Activated effector memory CD4-positive, alpha-beta T cell treated with anti-CD3 and anti-CD28 coated beads, Interleukin-2, amount 50 U/mL, for 16 hours (primary cell): ENCODE measurements at regions not wholly inside any gene's neighbourhood (a gene's known extent, or its start where the extent isn't known, plus 50 kb on each side); places are given as distances from the start of the nearest gene placed in this dataset.
"Not testable (repeated sequence)": the region's sequence is repeated elsewhere in the genome, so short reads cannot be mapped to it uniquely, and the experiment has no call there.

Experiments
- DNase-seq: peaks from one replicate; pipeline ENCODE4 v3.0.0-alpha.2; 2020

DNA sequence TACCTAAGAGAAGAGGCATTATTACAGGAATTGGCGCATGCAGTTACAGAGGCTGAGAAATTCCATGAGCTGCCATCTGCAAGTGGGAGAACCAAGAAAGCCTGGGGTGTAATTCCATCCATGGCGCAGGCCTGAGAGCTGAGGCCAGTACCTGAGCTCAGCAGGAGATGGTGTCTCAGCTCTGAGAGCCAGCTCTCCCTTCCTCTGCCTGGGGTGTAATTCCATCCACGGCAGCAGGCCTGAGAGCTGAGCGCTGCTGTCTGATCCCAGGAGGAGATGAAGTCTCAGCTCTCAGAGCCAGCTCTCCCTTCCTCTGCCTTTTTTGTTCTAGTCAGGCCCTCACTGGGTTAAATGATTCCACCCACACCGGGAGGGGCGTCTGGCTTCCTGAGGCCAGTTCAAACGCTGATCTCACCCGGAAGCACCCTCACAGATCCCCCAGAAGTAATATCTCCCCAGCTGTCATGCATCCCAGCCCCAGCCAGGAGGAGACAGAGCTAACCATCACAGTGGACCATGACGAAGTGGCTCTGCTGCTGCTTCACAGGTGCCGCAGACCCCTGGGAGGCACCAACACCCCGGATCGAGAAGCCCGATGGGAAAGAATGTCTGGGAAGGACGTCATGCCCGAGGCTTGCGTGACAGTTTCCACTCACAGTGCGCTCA lies 4454.9 kb upstream of the TPTE start:
- DNase-seq = not testable (repeated sequence)

DNA sequence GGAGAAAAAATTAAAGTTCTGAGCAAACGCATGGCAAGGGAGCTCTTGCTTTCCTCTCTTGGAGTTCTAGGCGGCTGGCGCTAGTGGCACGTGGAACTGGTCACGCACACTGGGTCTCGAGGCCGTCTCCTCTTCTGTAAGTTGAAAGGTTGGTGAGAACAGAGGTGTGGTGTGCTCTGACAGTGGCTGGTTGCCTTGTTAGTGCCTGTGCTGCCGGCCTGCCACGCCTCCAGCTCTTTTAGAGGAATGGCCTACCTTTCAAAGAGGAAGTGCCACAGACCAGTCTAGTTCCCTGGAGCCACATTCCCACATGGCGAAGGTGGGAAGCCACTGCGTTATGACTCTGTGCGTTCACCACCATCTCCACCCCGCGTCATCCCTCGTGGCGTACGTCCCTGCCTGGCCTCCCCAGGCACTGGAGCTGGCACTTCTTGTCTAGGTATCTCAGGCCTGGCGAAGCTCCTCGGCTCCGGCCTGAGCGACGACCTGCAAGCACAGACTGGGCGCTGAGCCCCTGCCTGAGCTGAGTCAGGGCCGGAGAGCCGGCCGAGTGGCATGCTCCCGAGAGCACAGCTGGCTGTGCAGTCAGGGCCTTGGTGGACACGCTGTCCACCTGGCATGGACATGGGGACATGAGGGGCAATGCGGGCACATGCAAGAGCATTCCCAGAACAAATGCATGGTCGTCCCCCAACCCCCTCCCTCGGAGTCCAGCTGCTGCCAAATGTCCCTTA lies 4453.1 kb upstream of the TPTE start:
- DNase-seq = not testable (repeated sequence)

DNA sequence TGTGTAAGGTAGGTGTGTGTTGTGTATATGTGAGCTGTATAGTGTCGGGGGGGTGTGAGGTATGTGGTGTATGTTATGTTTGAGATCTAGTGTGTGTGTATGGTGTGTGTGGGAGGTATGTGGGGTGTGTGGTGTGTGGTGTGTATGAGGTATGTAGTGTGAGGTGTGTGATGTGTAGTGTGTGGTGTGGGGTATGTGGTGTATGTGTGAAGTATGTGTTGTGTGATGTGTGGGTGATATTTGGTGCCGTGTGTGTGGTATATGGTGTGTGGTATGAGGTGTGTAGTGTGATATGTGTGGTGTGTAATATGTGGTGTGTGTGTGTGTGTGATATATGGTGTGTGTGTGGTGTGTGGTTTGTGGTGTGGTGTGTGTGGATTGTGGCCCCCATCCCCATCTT lies 4451.2 kb upstream of the TPTE start:
- not testable (repeated sequence) for DNase-seq

DNA sequence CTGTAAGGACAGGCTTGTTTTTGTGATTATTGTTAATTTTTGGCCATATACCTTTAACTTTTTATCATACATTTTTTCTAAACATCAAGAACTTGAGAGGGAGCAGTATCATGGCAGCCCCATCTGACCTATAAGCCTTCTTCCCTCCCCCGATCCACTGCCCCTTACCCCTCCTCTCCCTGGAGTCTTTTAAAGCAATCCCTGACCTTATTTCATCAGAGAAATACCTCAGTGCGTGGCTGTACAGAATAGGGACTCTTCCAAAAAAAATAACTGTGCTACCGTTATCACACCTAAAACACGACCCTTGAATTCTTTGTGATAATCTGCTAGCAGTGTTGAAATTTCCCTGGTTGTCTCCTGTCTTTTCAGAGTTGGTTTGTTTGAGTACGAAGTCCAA lies 4448.7 kb upstream of the TPTE start:
- not testable (repeated sequence) for DNase-seq

DNA sequence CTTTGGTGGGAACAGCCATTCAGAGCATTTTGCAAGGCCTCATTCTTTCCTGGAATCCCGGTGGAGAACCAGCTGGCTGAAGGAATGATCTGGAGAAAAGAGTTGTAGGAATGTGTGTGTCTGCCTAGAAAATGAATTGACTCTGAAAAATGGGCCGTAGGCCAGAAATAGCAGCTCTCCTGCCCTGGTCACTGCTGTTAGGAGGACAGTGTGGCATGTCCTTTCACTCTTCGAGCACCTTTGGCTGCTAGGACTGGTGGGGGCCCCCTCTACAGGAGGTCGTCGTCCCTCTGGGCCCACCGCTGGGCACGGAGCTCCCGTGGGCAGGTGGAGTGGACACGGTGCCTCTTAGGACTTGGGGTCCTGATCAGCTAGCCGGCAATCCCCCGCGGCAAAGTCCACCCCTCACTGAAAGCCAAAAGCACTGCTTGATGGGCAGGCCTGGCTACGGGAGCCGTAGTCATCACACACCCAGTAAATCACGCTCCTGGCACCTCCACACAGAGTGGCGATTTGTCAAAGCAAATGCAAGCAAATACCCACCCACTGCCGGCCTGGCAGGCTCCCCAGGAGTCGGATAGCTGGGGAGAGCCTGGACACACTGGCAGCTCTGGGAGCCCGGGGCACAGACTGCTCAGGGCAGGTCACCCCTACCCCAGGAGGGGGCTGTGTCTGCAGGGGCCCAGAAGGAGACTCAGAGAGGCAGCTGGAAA lies 4447.2 kb upstream of the TPTE start:
- DNase-seq = not testable (repeated sequence)

DNA sequence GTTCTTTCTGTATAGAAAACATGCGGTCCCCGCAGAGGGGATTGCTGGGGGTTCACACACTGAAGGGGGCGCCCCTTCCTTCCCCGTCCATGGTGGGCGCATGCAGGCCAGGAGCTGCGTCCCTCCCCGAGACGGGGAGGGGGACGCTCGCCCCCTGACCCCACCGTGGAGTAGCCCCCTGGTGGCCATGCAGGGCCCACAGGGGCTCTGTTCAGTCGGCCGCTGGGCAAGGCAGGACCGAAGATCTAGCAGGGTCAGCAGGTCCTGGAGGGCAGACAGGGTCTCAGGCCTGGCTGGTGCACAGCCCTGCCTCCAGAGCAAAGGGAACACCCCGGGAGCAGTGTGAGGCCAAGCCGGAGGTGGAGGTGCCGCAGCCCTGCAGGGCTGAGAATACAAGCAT lies 4446.4 kb upstream of the TPTE start:
- not testable (repeated sequence) for DNase-seq

DNA sequence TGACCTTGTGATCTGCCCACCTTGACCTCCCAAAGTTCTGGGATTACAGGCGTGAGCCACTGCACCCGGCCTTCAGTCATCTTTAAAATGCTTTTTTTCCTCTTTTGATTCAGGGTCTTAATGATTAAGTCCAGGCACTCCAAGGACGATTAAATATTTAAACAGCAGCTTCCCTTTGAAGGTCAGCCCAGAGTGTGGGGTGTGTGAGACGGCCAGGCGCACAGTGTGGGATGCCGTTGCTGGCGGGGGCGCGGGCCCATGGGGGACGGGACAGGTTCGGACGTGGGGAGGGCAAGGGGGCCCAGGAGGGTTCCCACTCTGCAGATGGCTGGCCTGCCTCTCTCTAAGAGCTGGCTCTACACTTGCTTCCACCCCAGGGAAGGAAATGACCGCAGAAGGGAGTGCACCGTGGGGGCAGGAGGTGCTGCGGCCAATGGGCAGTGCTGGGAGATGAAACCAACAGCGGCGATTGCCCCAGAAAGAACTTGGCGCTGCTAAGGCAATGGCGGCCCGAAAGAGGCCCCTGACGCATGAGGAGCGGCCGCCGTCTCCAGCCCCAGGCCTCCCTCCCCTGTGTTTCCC lies 4445.7 kb upstream of the TPTE start:
- DNase-seq = not testable (repeated sequence)

DNA sequence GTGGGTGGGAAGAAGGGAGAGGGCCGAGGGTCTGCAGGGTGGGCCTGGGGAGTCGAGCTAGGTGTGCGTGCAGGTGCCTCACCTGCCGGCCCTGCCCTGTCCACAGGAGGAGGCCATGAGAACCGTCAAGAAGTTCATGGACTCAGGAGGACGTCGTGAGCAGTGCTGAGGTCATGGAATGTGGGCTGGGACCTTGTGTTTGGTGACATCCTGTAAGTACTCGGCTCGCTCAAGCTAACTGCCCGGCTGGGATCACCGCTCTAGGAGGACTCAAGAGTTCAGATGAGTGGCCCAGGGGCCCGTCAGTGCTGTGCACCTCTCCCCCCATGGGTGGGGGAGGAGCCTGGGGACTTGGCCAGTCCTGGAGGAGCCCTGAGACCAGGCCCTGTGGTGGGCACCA lies 4444.0 kb upstream of the TPTE start:
- DNase-seq = not testable (repeated sequence)

DNA sequence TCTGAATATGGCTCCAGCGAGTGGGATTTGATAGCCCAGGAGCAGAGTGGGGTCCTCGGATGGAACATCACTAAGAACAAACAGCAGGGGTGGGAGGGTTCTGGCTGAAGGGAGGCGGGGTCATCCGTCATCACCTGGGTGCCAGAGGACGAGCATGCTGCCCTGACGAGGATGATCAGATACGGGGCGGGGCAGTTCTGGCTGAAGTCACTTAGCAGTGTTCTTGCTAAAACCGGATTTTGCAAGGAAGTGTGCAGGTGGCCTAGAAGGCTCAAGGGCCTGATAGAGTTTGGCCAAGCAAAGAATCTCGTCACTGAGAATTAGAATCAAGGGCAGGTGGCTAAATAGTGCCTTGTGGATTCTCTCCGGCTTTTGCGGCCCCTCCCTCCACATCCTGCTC lies 4442.5 kb upstream of the TPTE start:
- DNase-seq = not testable (repeated sequence)

DNA sequence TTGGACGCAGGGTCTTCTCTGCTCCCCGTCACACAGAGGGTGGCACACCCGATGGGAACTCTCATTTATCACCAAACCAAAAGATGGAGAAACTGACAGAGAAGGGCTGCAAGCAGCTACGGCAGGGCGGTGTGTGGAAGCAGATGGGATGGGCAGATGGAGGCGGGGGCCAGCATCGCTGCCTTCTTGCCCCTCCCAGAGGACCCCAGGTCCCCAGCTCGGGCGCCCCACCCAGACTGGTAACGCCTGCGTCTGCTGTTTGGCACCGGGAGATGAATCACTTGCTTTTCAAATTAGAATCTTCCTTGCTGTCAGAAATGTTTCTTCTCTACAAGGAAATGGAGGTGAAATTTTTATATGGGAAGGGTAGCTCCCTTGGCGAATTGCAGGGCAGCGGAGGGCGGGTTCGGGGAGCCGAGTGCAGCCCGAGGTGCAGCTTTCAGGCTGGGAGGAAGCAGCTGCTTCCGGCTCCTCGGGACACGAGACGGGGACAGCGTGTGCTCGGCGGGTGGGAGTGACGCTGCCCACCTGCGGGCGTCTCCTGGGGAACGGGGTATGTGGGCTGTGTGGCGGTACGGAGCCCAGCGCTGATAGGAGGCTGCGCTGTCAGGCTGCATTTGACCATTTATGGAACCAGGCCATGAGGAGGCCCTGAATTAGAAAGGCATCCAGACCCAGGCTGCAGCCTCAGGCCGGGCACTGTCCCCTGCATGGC lies 4440.3 kb upstream of the TPTE start:
- not testable (repeated sequence) for DNase-seq

DNA sequence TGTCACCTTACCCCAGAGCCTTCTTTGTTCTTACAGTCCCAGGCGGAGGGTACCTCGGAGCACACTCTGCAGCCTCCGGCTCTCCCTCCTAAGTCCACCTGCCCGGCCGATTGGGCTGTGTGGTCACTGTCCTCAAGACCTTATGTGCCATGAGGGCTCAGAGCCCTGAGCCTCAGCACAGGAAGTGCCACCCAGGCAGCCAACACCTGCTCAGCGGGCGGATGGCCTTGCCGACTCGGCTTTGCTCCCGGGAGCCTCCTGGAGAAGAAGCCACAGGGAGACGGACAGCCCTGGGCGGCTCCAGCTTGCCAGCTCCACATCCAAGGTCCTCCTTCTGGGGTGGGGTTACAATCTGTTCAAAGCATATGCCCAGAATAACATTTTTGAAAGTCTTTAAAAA lies 4439.2 kb upstream of the TPTE start:
- not testable (repeated sequence) for DNase-seq

DNA sequence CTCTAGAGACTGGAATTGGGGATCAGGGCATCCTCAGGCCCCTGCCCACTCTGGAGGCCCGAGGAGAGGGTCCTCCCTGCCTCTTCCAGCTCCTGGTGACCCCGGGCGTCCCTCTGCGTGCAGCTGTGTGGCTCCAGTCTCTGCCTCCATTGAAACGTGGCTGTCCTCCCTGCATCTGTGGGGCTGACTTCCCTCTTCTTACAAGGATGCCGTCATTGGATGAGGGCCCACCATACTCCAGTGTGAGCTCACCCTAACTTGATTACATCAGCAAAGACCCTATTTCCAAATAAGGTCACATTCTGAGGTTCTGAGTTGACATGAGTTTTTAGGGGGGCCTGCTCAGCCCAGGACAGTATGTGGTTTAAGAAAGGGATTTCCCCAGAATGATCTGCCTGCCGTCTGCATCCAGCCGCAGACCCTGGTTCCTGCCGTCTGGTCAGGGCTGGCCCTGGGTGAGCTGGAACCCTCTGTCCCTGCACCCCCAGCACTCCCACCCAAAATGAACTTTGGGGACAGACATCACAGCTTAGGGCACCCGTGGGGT lies 4437.7 kb upstream of the TPTE start:
- DNase-seq = not testable (repeated sequence)

DNA sequence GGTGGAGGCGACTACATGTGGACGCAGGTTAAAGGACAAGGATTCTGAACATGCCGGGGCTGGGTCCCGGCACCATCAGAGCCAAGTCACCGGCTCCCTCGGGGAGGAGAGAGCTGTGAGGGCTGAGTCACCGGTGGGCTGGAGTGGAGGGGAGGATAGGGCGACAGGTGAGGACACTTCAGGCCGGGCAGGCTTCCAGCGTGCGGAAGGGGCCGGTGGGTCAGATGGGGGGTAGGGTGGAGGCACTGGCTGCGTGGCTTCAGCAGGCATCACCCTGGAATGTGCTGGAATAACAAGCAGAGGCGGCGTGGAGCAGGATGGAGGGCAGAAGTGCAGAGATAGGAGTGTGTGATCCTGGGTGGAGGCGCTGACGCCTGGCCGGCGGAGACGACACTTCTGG lies 4435.3 kb upstream of the TPTE start:
- not testable (repeated sequence) for DNase-seq

DNA sequence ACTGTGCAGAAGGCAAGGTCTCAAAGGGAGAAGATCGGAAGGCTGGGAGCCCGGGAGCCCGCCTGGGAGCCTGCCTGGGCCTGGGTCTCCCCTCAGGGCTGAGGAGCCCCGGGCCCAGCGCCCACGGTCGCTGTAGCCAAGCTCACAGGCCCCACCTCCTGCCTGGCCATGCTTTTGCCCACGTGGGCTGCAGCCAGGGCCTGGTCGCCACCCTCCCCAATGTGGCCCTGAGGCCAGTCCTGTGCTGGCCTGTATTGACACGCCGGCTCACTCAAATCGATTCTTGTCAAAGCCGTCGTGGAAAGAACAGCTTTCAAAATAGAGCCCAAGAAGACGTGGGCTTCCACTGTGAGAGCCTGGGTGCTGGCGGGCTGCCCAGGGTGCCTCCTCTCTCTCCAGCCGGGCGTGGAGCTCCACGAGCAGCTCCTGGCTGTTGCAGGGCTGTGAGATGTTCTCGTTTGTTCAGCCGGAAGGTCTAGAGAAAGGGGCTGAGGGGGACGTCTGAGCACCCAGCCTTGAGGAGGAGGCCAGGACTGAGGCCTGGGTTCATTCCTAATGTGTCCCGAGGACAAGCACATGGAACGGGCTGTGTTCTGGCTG lies 4433.7 kb upstream of the TPTE start:
- not testable (repeated sequence) for DNase-seq

DNA sequence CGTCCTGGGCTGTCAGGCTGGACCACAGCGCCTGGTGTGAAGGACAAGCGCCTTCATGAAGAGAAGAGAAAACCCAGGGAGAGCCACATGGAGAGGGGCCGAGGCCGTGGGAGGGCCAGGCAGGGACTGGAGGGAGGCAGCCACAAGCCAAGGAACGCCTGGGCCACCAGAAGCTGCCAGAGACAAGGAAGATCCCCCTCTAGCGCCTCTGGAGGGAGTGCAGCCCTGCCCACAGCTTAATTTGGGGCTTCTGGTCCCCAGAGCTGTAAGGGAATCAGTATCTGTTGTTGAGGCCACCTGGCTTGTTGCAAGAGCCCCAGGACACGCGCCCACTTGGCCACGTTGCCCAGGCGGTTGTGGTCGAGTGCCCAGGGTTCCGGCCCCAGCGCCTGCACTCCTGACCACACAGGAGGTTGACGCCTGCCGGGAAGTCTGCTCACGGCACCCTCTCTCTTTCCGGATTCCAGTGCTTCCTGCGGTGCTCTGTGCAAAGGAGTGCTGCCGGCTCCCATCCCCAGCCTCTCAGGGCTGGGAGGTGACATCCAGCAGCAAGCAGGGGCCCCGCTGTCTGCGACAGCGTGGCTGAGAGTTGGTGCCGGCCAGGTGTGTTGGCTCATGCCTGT lies 4431.0 kb upstream of the TPTE start:
- DNase-seq = not testable (repeated sequence)

DNA sequence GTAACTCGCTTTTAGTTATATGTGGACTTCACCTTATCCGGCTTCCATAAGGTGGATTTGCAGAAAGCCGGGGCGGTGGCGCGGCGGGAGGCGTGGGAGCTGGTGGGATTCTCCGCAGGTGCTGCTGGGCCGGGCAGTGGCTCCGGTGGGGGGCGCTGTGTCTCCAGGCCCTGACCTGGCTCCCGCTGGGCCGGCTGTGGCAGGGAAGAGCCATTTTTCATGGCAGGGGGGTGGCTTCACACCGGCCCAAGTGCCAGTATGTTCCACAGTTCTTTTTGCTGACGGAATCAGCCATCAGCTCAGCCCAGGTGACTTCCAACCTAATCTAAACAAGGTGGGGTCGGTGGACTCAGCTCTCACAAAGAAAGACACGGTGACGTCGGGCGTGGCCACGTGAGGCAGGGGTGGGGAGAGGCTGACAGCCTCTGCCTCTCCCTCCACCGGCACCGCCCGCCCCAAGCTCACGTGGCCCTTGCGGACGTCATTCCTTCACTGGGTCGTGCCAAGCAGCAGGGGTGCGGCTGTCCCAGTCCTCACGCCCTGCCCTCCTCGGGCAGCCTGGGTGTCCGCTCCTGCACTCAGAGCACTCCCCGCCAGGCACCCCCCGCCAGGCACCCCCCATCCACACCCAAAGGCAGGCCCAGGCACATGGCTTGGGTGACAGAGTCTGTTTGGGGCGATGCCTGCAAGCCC lies 4429.9 kb upstream of the TPTE start:
- not testable (repeated sequence) for DNase-seq

DNA sequence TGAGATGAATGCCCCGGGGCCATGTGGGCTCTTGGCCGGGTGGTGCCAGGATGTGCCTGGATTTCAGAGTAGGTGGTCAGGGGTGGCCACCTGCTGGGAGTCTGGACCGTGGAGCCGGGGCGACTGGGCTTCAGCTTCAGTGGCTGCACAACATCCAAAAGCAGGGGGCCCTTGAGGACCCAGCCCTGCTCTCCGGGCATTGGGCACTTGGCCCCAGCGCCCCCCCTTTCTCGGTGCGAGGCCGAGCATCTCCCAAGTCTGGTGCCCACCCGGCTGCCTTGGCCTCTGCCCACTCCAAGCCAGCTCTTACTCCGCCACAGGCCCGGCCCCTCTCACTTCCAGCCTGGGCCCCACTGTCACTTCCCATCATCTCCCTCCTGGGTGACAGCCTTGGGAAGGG lies 4429.0 kb upstream of the TPTE start:
- DNase-seq = not testable (repeated sequence)

DNA sequence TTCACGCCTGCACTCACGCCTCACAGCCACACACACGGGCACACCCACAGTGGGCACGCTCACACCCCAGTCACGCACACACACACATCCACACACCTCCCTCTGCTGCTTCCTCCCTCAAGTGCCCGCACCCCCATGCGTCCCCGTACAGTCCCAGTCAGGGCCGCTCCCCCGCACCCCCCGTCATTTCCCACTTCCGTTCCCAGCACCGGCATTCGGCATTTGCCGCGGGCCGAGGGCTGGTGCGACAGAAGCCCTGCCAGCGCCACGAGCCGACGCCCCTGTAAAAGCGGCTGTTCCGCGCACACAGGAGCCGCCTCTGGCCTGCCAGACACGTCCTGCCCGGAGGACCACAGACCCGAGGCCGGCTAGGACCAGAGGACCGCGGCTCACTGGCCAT lies 4428.0 kb upstream of the TPTE start:
- DNase-seq = not testable (repeated sequence)

DNA sequence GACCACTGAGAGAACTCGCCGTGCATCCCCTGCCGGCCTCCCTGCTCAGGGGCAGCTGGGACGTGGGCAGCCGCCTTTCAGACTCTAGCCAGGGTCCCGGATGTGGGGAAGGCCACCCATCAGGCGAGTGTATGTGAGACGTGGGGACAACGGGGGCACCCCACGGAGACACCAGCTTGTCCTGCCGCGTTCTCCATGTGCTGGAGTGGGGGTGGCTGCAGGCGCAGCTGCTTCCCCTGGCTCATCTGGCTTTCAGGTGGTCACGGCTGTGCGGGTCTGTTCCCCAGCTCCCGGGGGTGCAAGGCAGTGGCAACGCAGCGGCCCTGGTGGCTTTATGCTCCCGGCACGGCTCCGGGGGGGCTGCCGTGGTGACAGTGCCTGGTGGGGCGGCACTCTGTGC lies 4427.5 kb upstream of the TPTE start:
- DNase-seq = not testable (repeated sequence)

DNA sequence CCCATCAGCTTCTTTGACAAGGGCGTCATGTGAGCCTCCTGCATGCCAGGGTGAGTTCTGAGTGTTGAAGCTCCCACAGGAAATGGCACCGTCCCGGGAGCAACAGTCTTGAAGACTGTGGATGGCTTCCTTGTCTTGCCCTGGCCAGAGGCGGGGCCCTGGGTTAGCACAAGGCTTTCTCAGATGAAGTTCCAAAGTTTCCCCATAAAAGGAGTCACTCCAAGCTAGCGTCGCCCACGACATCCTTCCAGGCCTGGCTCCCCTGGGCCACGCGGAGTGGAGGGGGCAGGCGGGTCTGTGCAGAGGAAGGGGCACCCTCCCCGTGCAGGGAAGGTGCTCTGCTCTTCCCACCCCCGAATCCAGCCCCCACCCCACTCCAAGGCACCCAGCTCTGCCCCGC lies 4426.1 kb upstream of the TPTE start:
- not testable (repeated sequence) for DNase-seq
